SW 1271 (cell line): ENCODE measurements at regions not wholly inside any gene's neighbourhood (a gene's known extent, or its start where the extent isn't known, plus 50 kb on each side); places are given as distances from the start of the nearest gene placed in this dataset.

Source experiments
- DNase-seq, 2 experiments: peaks; one replicate each; lab custom pipeline; 2025; lab: John Stamatoyannopoulos, UW

- no peak for DNase-seq
These were observed 256.9 kb upstream of the RGS6 start for GRCh38 chr14:71675126-71675899.

- no peak for DNase-seq
These were observed 256.3 kb upstream of the RGS6 start for GRCh38 chr14:71675900-71676287.

GRCh38 chr14:71680736-71681387 lies 251.4 kb upstream of the RGS6 start:
- DNase-seq, result no peak

DNA sequence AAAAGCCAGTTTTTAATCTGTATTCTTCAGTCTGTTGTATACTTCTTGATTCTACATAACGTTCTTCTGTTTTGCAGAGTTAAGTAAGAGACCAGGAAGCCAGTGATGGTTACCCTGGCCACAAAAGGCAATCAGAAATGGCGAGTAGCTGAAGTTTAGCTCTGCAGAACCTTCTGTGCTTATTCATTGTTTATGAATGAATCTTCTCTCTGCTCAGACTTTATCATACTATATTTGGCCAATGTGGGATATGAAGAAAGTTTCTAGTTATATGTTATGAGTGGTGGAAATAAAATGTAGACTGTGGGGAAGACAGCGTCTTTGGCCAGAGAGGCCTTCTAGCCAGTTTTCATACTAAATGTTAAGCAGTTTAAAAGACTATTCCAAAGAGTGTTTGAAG lies 249.9 kb upstream of the RGS6 start:
- DNase-seq, result no peak

GRCh38 chr14:71684323-71684722 lies 247.9 kb upstream of the RGS6 start:
- no peak for DNase-seq

DNA sequence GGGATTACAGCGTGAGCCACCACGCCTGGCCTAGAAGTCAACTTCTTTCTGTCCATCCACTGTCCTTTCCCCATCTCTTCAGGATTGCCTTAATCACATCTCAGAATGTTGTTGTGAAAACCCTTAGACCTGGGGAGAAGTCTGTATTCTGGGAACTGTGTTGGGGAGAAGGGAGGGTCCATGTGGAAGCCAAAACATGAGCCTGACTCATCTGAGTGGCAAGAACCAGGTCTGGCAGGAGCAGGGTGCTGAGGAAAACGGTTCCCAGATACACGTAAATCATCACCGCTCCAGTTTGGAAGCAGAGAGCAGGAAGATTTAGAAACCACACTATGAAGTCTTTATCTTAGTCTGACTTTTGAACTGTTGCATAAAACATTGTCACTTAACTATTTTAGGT lies 245.6 kb upstream of the RGS6 start:
- no peak for DNase-seq

- DNase-seq, result no peak
These were observed 244.9 kb upstream of the RGS6 start for GRCh38 chr14:71687166-71687831.

GRCh38 chr14:71688576-71688975 lies 243.7 kb upstream of the RGS6 start:
- DNase-seq, result no peak

GRCh38 chr14:71690478-71690877 lies 241.8 kb upstream of the RGS6 start:
- no peak for DNase-seq

DNA sequence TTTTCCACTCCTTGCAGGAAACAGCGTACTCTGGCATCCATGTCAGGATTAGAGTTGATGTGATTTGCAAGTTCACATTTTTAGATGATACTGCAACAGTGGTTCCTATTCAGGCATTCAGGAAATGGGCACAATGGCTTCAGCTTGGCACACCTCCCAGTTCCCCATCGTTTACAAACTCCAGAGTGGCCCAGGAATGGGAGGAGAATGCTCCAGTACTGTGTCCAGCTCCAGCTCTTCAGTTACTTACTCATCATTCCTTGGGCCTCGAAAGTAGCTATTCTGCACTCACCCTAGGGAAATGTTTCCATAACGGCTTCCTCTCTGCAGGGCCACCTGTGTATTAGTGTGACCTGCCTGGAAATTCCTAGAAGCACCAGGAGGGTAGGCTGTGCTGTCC lies 239.7 kb upstream of the RGS6 start:
- no peak for DNase-seq

GRCh38 chr14:71693381-71693780 lies 238.8 kb upstream of the RGS6 start:
- no peak for DNase-seq

GRCh38 chr14:71694591-71695530 lies 237.4 kb upstream of the RGS6 start:
- DNase-seq, result no peak

- no peak for DNase-seq
These were observed 236.4 kb upstream of the RGS6 start for GRCh38 chr14:71695611-71696350.

GRCh38 chr14:71698027-71698426 lies 234.2 kb upstream of the RGS6 start:
- no peak for DNase-seq

DNA sequence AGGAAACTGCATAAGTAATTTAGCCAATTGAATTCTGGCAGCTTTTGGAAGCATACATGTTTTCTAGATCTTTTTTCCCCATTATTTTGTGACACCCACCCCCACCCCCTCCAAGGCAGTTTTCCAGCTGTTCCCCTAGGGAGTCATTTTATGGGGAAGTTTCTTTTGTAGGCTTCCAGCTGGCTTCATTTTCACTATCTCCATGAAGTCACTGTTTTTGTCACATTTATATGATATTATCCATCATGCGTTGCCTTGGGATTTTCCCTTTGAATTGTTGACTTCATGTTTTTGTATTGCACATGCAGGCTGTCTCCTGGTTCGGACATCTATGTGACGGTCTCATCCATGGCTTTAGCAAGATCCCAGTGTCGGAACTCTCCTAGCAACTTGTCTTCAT lies 233.6 kb upstream of the RGS6 start:
- no peak for DNase-seq

- no peak for DNase-seq
These were observed 230.2 kb upstream of the RGS6 start for GRCh38 chr14:71701990-71702389.

GRCh38 chr14:71702786-71703185 lies 229.4 kb upstream of the RGS6 start:
- DNase-seq, result no peak

GRCh38 chr14:71703477-71703876 lies 228.8 kb upstream of the RGS6 start:
- DNase-seq, result no peak

DNA sequence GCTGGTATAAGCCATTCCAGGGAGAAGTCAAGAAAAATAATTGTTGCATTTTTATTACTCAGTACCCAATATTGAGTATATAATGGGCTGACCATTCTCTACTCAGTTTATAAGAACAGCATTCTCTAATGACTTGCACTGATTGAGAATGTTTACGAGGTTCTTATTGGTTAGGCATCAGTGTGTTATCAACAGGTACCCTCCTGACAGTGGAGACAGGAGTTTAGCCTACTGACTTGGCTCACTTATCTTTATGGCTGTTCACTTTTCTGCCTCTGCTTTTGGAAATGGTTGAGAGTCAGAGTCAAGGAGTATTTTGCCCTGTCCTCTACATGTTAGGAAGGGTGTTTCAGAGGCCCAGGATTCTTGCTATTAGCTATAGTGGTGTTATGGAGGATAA lies 228.0 kb upstream of the RGS6 start:
- DNase-seq, result no peak

DNA sequence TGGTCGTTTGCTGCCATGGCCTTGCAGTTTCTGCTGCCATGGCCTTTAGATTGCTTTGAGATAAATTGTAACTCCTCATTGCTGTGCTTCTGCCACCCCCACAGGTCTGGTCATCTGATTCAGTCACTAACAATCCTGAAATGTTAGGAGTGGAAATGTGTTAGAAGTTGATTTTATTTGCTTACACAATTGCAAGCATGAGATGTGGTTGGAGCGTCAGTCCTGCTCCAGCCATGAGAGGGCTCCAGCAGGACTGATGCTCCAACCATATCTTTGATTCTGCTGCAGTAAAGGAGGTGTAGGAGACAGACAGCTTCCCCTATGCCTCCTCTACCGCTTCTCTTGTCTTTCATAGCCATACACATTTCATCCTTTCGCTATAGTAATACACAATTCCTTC lies 226.8 kb upstream of the RGS6 start:
- no peak for DNase-seq

GRCh38 chr14:71709076-71709475 lies 223.2 kb upstream of the RGS6 start:
- DNase-seq, result no peak
